A549 (cell line): ENCODE measurements at regions not wholly inside any gene's neighbourhood (a gene's known extent, or its start where the extent isn't known, plus 50 kb on each side); places are given as distances from the start of the nearest gene placed in this dataset.

Experiments
- ATAC-seq, 2 experiments: fragments of 200-7000 bp in 1 of 2; fragments of >200 bp in 1 of 2; cut with Nextera tagmentation in 1 of 2; cut with Tn5 transposase in 1 of 2; 3 replicates each; pipeline versions ENCODE4 v1.8.0 to v1.9.1; 2018 to 2020; ENCODE audit warnings: mild to moderate bottlenecking in 1 of 2, moderate library complexity in 1 of 2
- CTCF ChIA-PET: fragments of 300-600 bp; sonication (Branson Sonifier 250); formaldehyde crosslinking; extraction: SDS; loops from one replicate; lab custom pipeline; 2021; ENCODE audit warnings: antibody characterized with exemption, inconsistent platforms; lab: Yijun Ruan, JAX
- POLR2A ChIA-PET: fragments of 350-600 bp; formaldehyde crosslinking; extraction: SDS; loops from one replicate; lab custom pipeline; 2021; ENCODE audit warnings: antibody characterized with exemption, inconsistent platforms; lab: Yijun Ruan, JAX
- DNase-seq, 2 experiments: peaks; one replicate each; pipeline versions ENCODE4 v3.0.0 to v3.0.0-alpha.2; 2011 to 2016; ENCODE audit warnings: low read depth in 1 of 2, low spot score in 1 of 2
- FAIRE-seq: peaks from 2 replicates; lab custom pipeline; 2011; peaks lifted over from hg19 to GRCh38; lab: Jason Lieb, UNC
- H3K27ac ChIP-seq, 2 experiments: fragments of >200 bp; sonication (Bioruptor Twin); formaldehyde crosslinking; 3 replicates each; pipeline ENCODE4 v1.5.1; 2016 to 2017
- H3K4me1 ChIP-seq: fragments of >200 bp; sonication (Bioruptor Twin); formaldehyde crosslinking; 3 replicates; pipeline ENCODE4 v1.6.1; 2016
- H3K4me2 ChIP-seq: fragments of >200 bp; sonication (Bioruptor Twin); formaldehyde crosslinking; 3 replicates; pipeline ENCODE4 v1.6.1; 2016
- H3K4me3 ChIP-seq: fragments of >200 bp; sonication (Bioruptor Twin); formaldehyde crosslinking; 3 replicates; pipeline ENCODE4 v1.5.1; 2016
- H3K9me3 ChIP-seq: fragments of >200 bp; sonication (Bioruptor Twin); formaldehyde crosslinking; 3 replicates; pipeline ENCODE4 v1.6.1; 2016
- ATOH8 ChIP-seq: fragments of 250-450 bp; sonication (Bioruptor Pico); IDR thresholded peaks from 2 replicates; pipeline ENCODE4 v1.5.0; 2020; ENCODE audit warnings: low read depth, mild to moderate bottlenecking, moderate library complexity
- CBX2 ChIP-seq: fragments of 200-600 bp; sonication (generic); IDR thresholded peaks from 2 replicates; pipeline ENCODE4 v1.6.1; 2016; ENCODE audit warnings: low read depth, mild to moderate bottlenecking, borderline replicate concordance
- CBX8 ChIP-seq: fragments of 200-600 bp; sonication (generic); IDR thresholded peaks from 2 replicates; pipeline ENCODE4 v1.6.1; 2016
- CEBPB ChIP-seq, 2 experiments: fragments of >200 bp in 1 of 2; sonication (Bioruptor Twin) in 1 of 2; formaldehyde crosslinking in 1 of 2; IDR thresholded peaks; 2 replicates each; pipeline ENCODE4 v1.6.1; 2012 to 2016
- CHD4 ChIP-seq: fragments of 200-600 bp; sonication (generic); IDR thresholded peaks from 2 replicates; pipeline ENCODE4 v1.6.1; 2016; ENCODE audit warnings: antibody characterized with exemption, mild to moderate bottlenecking, borderline replicate concordance
- EHMT2 ChIP-seq: fragments of 200-600 bp; sonication (generic); IDR thresholded peaks from 2 replicates; pipeline ENCODE4 v1.6.1; 2016; ENCODE audit warnings: antibody characterized with exemption, low read depth, mild to moderate bottlenecking, moderate library complexity
- ELK1 ChIP-seq: fragments of 150-350 bp; IDR thresholded peaks from 2 replicates; pipeline ENCODE4 v1.6.1; 2014; ENCODE audit warnings: low read depth, mild to moderate bottlenecking, low read length
- EP300 ChIP-seq, 2 experiments: fragments of >200 bp; sonication (Bioruptor Twin); formaldehyde crosslinking; IDR thresholded peaks; 2 replicates in 1 of 2; 3 replicates in 1 of 2; pipeline ENCODE4 v1.6.1; 2016 to 2017
- FOSB ChIP-seq: fragments of 250-450 bp; sonication (Bioruptor Pico); IDR thresholded peaks from 2 replicates; pipeline ENCODE4 v1.5.0; 2020; ENCODE audit warnings: mild to moderate bottlenecking, moderate library complexity
- FOSL2 ChIP-seq, 2 experiments: fragments of 450-650 bp in 1 of 2; fragments of >200 bp in 1 of 2; sonication (Bioruptor Twin) in 1 of 2; formaldehyde crosslinking; IDR thresholded peaks; 2 replicates each; pipeline versions ENCODE4 v1.5.0 to v1.6.1; 2016 to 2020; ENCODE audit warnings: mild to moderate bottlenecking in 1 of 2, moderate library complexity in 1 of 2
- FOXS1 ChIP-seq: fragments of 250-450 bp; sonication (Bioruptor Pico); IDR thresholded peaks from 2 replicates; pipeline ENCODE4 v1.5.0; 2020; ENCODE audit warnings: mild to moderate bottlenecking, moderate library complexity
- HDAC2 ChIP-seq: fragments of 200-600 bp; sonication (generic); IDR thresholded peaks from 2 replicates; pipeline ENCODE4 v1.6.1; 2016
- HOXB5 ChIP-seq: fragments of 250-450 bp; sonication (Bioruptor Pico); IDR thresholded peaks from 2 replicates; pipeline ENCODE4 v1.5.0; 2020; ENCODE audit warnings: mild to moderate bottlenecking, moderate library complexity
- JUN ChIP-seq, 2 experiments: fragments of >200 bp; sonication (Bioruptor Twin); formaldehyde crosslinking; IDR thresholded peaks; 2 replicates in 1 of 2; 3 replicates in 1 of 2; pipeline ENCODE4 v1.6.1; 2016 to 2017
- JUNB ChIP-seq: fragments of >200 bp; sonication (Bioruptor Twin); formaldehyde crosslinking; IDR thresholded peaks from 2 replicates; pipeline ENCODE4 v1.6.1; 2016
- KDM5A ChIP-seq: fragments of 200-600 bp; sonication (generic); IDR thresholded peaks from 2 replicates; pipeline ENCODE4 v1.6.1; 2016; ENCODE audit warnings: antibody characterized with exemption, mild to moderate bottlenecking
- MAFK ChIP-seq: fragments of 450-650 bp; IDR thresholded peaks from 2 replicates; pipeline ENCODE4 v1.6.1; 2014; ENCODE audit not compliant: partially characterized antibody
- MAZ ChIP-seq: fragments of 150-350 bp; IDR thresholded peaks from 2 replicates; pipeline ENCODE4 v1.6.1; 2014; ENCODE audit warnings: antibody characterized with exemption, low read depth, low read length, borderline replicate concordance
- MYC ChIP-seq: IDR thresholded peaks from 2 replicates; pipeline ENCODE4 v1.6.1; 2012; ENCODE audit warnings: mild to moderate bottlenecking, inconsistent platforms, low read length, improper control_type of control experiment, borderline replicate concordance
- NFE2L2 ChIP-seq: fragments of 150-350 bp; conservative IDR thresholded peaks from 2 replicates; pipeline ENCODE4 v1.6.1; 2014; ENCODE audit warnings: low read length
- PHF8 ChIP-seq: fragments of 200-600 bp; sonication (generic); IDR thresholded peaks from 2 replicates; pipeline ENCODE4 v1.6.1; 2016; ENCODE audit warnings: low read depth, mild to moderate bottlenecking, antibody characterized with exemption, moderate library complexity, borderline replicate concordance
- POLR2A ChIP-seq: IDR thresholded peaks from 2 replicates; pipeline ENCODE4 v1.6.1; 2012; ENCODE audit warnings: mild to moderate bottlenecking, low read length
- POLR2AphosphoS2 ChIP-seq: conservative IDR thresholded peaks from 2 replicates; pipeline ENCODE4 v1.6.1; 2012; ENCODE audit warnings: low read length, improper control_type of control experiment, inconsistent platforms
- RAD21 ChIP-seq, 2 experiments: fragments of >200 bp in 1 of 2; sonication (Bioruptor Twin) in 1 of 2; formaldehyde crosslinking in 1 of 2; IDR thresholded peaks in 1 of 2; conservative IDR thresholded peaks in 1 of 2; 2 replicates in 1 of 2; 3 replicates in 1 of 2; pipeline ENCODE4 v1.6.1; 2012 to 2018; ENCODE audit warnings: inconsistent platforms in 1 of 2
- RARB ChIP-seq: fragments of 250-450 bp; sonication (Bioruptor Pico); IDR thresholded peaks from 2 replicates; pipeline ENCODE4 v1.8.0; 2021; ENCODE audit warnings: mild to moderate bottlenecking, moderate library complexity
- TFCP2L1 ChIP-seq: fragments of 250-450 bp; sonication (Bioruptor Pico); IDR thresholded peaks from 2 replicates; pipeline ENCODE4 v1.5.0; 2021; ENCODE audit warnings: mild to moderate bottlenecking
- TP53 ChIP-seq: fragments of 250-450 bp; sonication (Bioruptor Pico); IDR thresholded peaks from 2 replicates; pipeline ENCODE4 v1.5.0; 2021; ENCODE audit warnings: mild to moderate bottlenecking, moderate library complexity
- ZC3H11A ChIP-seq: fragments of 450-650 bp; IDR thresholded peaks from 2 replicates; pipeline ENCODE4 v1.6.1; 2014; ENCODE audit warnings: antibody characterized with exemption, mild to moderate bottlenecking
- ZFP36 ChIP-seq: fragments of 450-650 bp; IDR thresholded peaks from 2 replicates; pipeline ENCODE4 v1.6.1; 2014; ENCODE audit warnings: borderline replicate concordance; ENCODE audit not compliant: partially characterized antibody
- ZNF302 ChIP-seq: fragments of 250-450 bp; sonication (Bioruptor Pico); IDR thresholded peaks from 2 replicates; pipeline ENCODE4 v1.9.0; 2021; ENCODE audit warnings: inconsistent platforms, mild to moderate bottlenecking, moderate library complexity
- ZSCAN20 ChIP-seq: fragments of 250-450 bp; sonication (Bioruptor Pico); IDR thresholded peaks from 2 replicates; pipeline ENCODE4 v1.8.0; 2022; ENCODE audit warnings: mild to moderate bottlenecking, moderate library complexity
- WGBS: methylation state at CpG from one replicate; pipeline ENCODE4 v1.1.6; 2017; ENCODE audit errors: missing lambda C conversion rate; 5-methylcytosine and 5-hydroxymethylcytosine counted together
- TF ChIP-seq, protein P1 (sequence below): IDR thresholded peaks from 2 replicates; pipeline ENCODE4 v1.6.1; 2012

GRCh38 chr14:56896922-56897321, 86.6 kb upstream of the OTX2 start:
- no peak for FAIRE-seq

DNA sequence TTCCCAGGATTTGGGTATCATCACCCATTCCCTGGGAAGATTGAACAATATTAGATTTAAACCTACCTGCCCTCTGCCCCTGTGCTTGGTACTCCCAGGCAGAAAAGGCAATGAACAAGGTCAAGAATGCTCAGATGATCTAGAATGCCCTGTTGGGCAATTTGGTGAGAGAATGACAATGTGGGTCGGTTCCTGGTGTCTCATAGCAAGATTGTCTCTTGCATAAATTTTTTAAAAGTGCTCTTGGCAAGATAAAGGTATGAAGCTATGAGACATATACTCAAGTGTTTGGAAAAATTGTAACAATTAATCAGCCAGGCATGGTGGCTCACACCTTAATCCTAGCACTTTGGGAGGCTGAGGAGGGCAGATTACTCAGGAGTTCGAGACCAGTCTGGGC, 86.0 kb upstream of the OTX2 start:
- H3K4me1 ChIP-seq, result no peaks in the 10 kb centered on the region
- WGBS, result 2% methylated on average over 2 of the region's 2 CpGs

More at GRCh38 chr14:56896922-56897321, 86.6 kb upstream of the OTX2 start:
- POLR2A ChIA-PET, result no interaction called here
- WGBS, result 27% methylated on average over 6 of the region's 6 CpGs
- CTCF ChIA-PET, result interaction anchor here (1.0 kb wide), 1 partner anchor 14 kb away, joined by 4 read pairs; no protein-coding TSS in a partner anchor
- DNase-seq (no peak), ATAC-seq (no peak)
- TF ChIP-seq POLR2A (no peak), MAFK (no peak), FOSL2 (IDR thresholded peaks at IDR 0.05) (no peak), FOSL2 (CRISPR knock-in tag; IDR thresholded peaks at IDR 0.05) (no peak), TFCP2L1 (CRISPR knock-in tag) (no peak), TP53 (CRISPR knock-in tag) (no peak), EP300 (IDR thresholded peaks at IDR 0.05) (no peak), ZC3H11A (no peak), ATOH8 (CRISPR knock-in tag) (no peak), JUNB (no peak), RAD21 (conservative IDR thresholded peaks at IDR 0.05 in 1 of 2, IDR thresholded peaks at IDR 0.05 in 1 of 2) (no peak)
- Histone ChIP-seq H3K4me1 (no peaks in the 10 kb centered on the region), H3K4me2 (no peak overlapping the region), H3K9me3 (no peaks in the 10 kb centered on the region), H3K27ac (no peak overlapping the region), H3K4me3 (no peak overlapping the region)

GRCh38 chr14:56895154-56895553, 84.9 kb upstream of the OTX2 start:
- ChIA-PET POLR2A (interaction anchor here (0.6 kb wide), 1 partner anchor 13 kb away, joined by 3 read pairs; no protein-coding TSS in a partner anchor), CTCF (no interaction called here)
- 12% methylated on average over 5 of the region's 5 CpGs for WGBS
- Histone ChIP-seq H3K4me2 (no peak overlapping the region), H3K9me3 (no peaks in the 10 kb centered on the region), H3K4me1 (no peaks in the 10 kb centered on the region), H3K4me3 (no peak overlapping the region), H3K27ac (no peak overlapping the region)
- ATAC-seq (no peak), FAIRE-seq (no peak), DNase-seq (no peak)
- TF ChIP-seq MAFK, result no peak
- no peak for TF ChIP-seq CBX8
- TF ChIP-seq EHMT2, result no peak
- no peak for TF ChIP-seq RAD21 (conservative IDR thresholded peaks at IDR 0.05 in 1 of 2, IDR thresholded peaks at IDR 0.05 in 1 of 2)
- no peak for TF ChIP-seq MAZ
- TF ChIP-seq ELK1, result no peak
- no peak for TF ChIP-seq ZNF302
- TF ChIP-seq POLR2AphosphoS2, result no peak
- no peak for TF ChIP-seq PHF8
- TF ChIP-seq ZFP36, result no peak
- TF ChIP-seq FOXS1 (CRISPR knock-in tag), result no peak
- TF ChIP-seq JUNB, result no peak

More for the DNA sequence above, 86.0 kb upstream of the OTX2 start:
- CTCF ChIA-PET, result no interaction called here
- DNase-seq (no peak), ATAC-seq (no peak), FAIRE-seq (no peak)
- H3K9me3 ChIP-seq, result no peaks in the 10 kb centered on the region
- H3K27ac ChIP-seq, result no peak overlapping the region
- H3K4me2 ChIP-seq, result no peak overlapping the region
- POLR2A ChIA-PET, result no interaction called here
- TF ChIP-seq CHD4 (no peak), RAD21 (conservative IDR thresholded peaks at IDR 0.05 in 1 of 2, IDR thresholded peaks at IDR 0.05 in 1 of 2) (no peak), HOXB5 (no peak), CBX2 (no peak), JUN (IDR thresholded peaks at IDR 0.05) (no peak), CEBPB (IDR thresholded peaks at IDR 0.05) (no peak), MAFK (no peak), ZSCAN20 (CRISPR knock-in tag) (no peak), POLR2A (no peak), HDAC2 (no peak), FOSL2 (IDR thresholded peaks at IDR 0.05) (no peak), FOSL2 (CRISPR knock-in tag; IDR thresholded peaks at IDR 0.05) (no peak), CBX8 (no peak), NFE2L2 (no peak), KDM5A (no peak), MYC (no peak), FOSB (CRISPR knock-in tag) (no peak), FOXS1 (CRISPR knock-in tag) (no peak), ATOH8 (CRISPR knock-in tag) (no peak), RARB (CRISPR knock-in tag) (no peak)
- TF ChIP-seq, protein P1, sequence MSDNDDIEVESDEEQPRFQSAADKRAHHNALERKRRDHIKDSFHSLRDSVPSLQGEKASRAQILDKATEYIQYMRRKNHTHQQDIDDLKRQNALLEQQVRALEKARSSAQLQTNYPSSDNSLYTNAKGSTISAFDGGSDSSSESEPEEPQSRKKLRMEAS, result no peak
- no peak overlapping the region for H3K4me3 ChIP-seq
